ENCODE measurements at regions not wholly inside any gene's neighbourhood (a gene's known extent, or its start where the extent isn't known, plus 50 kb on each side); places are given as distances from the start of the nearest gene placed in this dataset.

- Histone ChIP-seq H3K9me3 (ENCODE audit: low read length) (no peaks in the 10 kb centered on the region), H3K27me3 (ENCODE audit: control insufficient read depth in 1 of 2, insufficient read depth in 2 of 2, low read length in 2 of 2) (no peaks in the 10 kb centered on the region), H3K4me1 (ENCODE audit: insufficient read depth, low read length) (no peaks in the 10 kb centered on the region), H4K20me1 (ENCODE audit: insufficient read depth, low read length) (no peaks in the 10 kb centered on the region), H3K4me3 (replicated peaks in 1 of 3; ENCODE audit: insufficient read depth in 1 of 3, low read depth in 2 of 3, low read length in 3 of 3) (no peak overlapping the region), H3K36me3 (replicated peaks in 1 of 2; ENCODE audit: control insufficient read depth in 1 of 2, insufficient read depth in 2 of 2, low read length in 2 of 2) (no peaks in the 10 kb centered on the region), H3K4me2 (ENCODE audit: low read depth, low read length) (no peak overlapping the region; the same call in 1 of the 2 replicates), H3K27ac (ENCODE audit: extremely low read length, insufficient read depth, low read length) (no peak overlapping the region), H3K9ac (ENCODE audit: insufficient read depth, low read depth, low read length) (no peak overlapping the region), H2AFZ (ENCODE audit: low read length) (no peak overlapping the region), H3K79me2 (ENCODE audit: insufficient read depth, low read length) (no peaks in the 10 kb centered on the region)
- CTCF ChIA-PET (ENCODE audit: low intra/inter-chr PET ratio, low total read pairs) = no interaction called here
- no TSS peak for BruUV-seq (replicated peaks)
- POLR2A ChIA-PET = no interaction called here
- in situ Hi-C loops (cut with HindIII; ENCODE audit: extremely low pct_ligation_motif_present, low pct_unique_long_range_greater_than_20kb) = no loop called here
- intact Hi-C loops (cut with micrococcal nuclease; ENCODE audit: unreplicated experiment) = no loop called here
- FAIRE-seq = no peak
- WGBS (ENCODE audit: low lambda C conversion rate) = 56% methylated on average over 2 of the region's 2 CpGs
- DNase-seq (ENCODE audit: low spot score) = no peak
- ATAC-seq = no peak
- TF ChIP-seq U2AF1 (optimal IDR thresholded peaks at IDR 0.05; ENCODE audit: low read depth, low read length) (no peak), CAMTA2 (CRISPR knock-in tag; IDR thresholded peaks at IDR 0.05; ENCODE audit: borderline replicate concordance) (no peak), ZSCAN20 (CRISPR knock-in tag; IDR thresholded peaks at IDR 0.05; ENCODE audit: borderline replicate concordance) (no peak), SPEN (CRISPR knock-in tag; IDR thresholded peaks at IDR 0.05; ENCODE audit: low read depth) (no peak), ZNF878 (CRISPR knock-in tag; IDR thresholded peaks at IDR 0.05) (no peak), SMAD1 (CRISPR knock-in tag; IDR thresholded peaks at IDR 0.05; ENCODE audit: borderline replicate concordance, low read depth) (no peak), THAP7 (CRISPR knock-in tag; IDR thresholded peaks at IDR 0.05) (no peak), NFE2L2 (IDR thresholded peaks at IDR 0.05; ENCODE audit: low read length) (no peak), SIX4 (CRISPR knock-in tag; IDR thresholded peaks at IDR 0.05) (no peak)
- TF ChIP-seq, protein P1, sequence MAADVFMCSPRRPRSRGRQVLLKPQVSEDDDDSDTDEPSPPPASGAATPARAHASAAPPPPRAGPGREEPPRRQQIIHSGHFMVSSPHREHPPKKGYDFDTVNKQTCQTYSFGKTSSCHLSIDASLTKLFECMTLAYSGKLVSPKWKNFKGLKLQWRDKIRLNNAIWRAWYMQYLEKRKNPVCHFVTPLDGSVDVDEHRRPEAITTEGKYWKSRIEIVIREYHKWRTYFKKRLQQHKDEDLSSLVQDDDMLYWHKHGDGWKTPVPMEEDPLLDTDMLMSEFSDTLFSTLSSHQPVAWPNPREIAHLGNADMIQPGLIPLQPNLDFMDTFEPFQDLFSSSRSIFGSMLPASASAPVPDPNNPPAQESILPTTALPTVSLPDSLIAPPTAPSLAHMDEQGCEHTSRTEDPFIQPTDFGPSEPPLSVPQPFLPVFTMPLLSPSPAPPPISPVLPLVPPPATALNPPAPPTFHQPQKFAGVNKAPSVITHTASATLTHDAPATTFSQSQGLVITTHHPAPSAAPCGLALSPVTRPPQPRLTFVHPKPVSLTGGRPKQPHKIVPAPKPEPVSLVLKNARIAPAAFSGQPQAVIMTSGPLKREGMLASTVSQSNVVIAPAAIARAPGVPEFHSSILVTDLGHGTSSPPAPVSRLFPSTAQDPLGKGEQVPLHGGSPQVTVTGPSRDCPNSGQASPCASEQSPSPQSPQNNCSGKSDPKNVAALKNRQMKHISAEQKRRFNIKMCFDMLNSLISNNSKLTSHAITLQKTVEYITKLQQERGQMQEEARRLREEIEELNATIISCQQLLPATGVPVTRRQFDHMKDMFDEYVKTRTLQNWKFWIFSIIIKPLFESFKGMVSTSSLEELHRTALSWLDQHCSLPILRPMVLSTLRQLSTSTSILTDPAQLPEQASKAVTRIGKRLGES (CRISPR knock-in tag; IDR thresholded peaks at IDR 0.05; ENCODE audit: borderline replicate concordance) = no peak
- TF ChIP-seq, protein P2, sequence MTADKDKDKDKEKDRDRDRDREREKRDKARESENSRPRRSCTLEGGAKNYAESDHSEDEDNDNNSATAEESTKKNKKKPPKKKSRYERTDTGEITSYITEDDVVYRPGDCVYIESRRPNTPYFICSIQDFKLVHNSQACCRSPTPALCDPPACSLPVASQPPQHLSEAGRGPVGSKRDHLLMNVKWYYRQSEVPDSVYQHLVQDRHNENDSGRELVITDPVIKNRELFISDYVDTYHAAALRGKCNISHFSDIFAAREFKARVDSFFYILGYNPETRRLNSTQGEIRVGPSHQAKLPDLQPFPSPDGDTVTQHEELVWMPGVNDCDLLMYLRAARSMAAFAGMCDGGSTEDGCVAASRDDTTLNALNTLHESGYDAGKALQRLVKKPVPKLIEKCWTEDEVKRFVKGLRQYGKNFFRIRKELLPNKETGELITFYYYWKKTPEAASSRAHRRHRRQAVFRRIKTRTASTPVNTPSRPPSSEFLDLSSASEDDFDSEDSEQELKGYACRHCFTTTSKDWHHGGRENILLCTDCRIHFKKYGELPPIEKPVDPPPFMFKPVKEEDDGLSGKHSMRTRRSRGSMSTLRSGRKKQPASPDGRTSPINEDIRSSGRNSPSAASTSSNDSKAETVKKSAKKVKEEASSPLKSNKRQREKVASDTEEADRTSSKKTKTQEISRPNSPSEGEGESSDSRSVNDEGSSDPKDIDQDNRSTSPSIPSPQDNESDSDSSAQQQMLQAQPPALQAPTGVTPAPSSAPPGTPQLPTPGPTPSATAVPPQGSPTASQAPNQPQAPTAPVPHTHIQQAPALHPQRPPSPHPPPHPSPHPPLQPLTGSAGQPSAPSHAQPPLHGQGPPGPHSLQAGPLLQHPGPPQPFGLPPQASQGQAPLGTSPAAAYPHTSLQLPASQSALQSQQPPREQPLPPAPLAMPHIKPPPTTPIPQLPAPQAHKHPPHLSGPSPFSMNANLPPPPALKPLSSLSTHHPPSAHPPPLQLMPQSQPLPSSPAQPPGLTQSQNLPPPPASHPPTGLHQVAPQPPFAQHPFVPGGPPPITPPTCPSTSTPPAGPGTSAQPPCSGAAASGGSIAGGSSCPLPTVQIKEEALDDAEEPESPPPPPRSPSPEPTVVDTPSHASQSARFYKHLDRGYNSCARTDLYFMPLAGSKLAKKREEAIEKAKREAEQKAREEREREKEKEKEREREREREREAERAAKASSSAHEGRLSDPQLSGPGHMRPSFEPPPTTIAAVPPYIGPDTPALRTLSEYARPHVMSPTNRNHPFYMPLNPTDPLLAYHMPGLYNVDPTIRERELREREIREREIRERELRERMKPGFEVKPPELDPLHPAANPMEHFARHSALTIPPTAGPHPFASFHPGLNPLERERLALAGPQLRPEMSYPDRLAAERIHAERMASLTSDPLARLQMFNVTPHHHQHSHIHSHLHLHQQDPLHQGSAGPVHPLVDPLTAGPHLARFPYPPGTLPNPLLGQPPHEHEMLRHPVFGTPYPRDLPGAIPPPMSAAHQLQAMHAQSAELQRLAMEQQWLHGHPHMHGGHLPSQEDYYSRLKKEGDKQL (CRISPR knock-in tag; IDR thresholded peaks at IDR 0.05; ENCODE audit: low read depth) = no peak
- TF ChIP-seq, protein P3, sequence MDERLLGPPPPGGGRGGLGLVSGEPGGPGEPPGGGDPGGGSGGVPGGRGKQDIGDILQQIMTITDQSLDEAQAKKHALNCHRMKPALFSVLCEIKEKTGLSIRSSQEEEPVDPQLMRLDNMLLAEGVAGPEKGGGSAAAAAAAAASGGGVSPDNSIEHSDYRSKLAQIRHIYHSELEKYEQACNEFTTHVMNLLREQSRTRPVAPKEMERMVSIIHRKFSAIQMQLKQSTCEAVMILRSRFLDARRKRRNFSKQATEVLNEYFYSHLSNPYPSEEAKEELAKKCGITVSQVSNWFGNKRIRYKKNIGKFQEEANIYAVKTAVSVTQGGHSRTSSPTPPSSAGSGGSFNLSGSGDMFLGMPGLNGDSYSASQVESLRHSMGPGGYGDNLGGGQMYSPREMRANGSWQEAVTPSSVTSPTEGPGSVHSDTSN (CRISPR knock-in tag; IDR thresholded peaks at IDR 0.05) = no peak
Observed at GRCh38 chr6:47426524-47427302, 50.9 kb upstream of the CD2AP start.

Measured in HepG2 (cell line).